SU-DHL-6 (cell line): ENCODE measurements at regions not wholly inside any gene's neighbourhood (a gene's known extent, or its start where the extent isn't known, plus 50 kb on each side); places are given as distances from the start of the nearest gene placed in this dataset.

ENCODE experiments used
- H2AFZ ChIP-seq: fragments of 200-600 bp; sonication (generic); 2 replicates; pipeline ENCODE4 v1.6.1; 2014; ENCODE audit warnings: low read depth, mild to moderate bottlenecking, moderate library complexity, mixed read lengths, antibody characterized with exemption, low read length; ENCODE audit not compliant: severe bottlenecking
- H3F3A ChIP-seq: fragments of 200-600 bp; shearing (Covaris generic); 2 replicates; pipeline ENCODE4 v1.6.0; 2016; ENCODE audit warnings: antibody characterized with exemption, mild to moderate bottlenecking; ENCODE audit not compliant: insufficient read depth
- H3K27ac ChIP-seq: fragments of 200-600 bp; sonication (generic); 2 replicates; pipeline ENCODE4 v1.5.1; 2016; ENCODE audit warnings: low read depth, mild to moderate bottlenecking, low read length, moderate library complexity, mixed read lengths
- H3K27me3 ChIP-seq: fragments of 200-600 bp; sonication (generic), shearing (Covaris generic); 2 replicates; pipeline ENCODE4 v1.6.0; 2014; ENCODE audit warnings: mild to moderate bottlenecking, low read length
- H3K36me3 ChIP-seq: fragments of 200-600 bp; sonication (generic); 2 replicates; pipeline ENCODE4 v1.6.1; 2014; ENCODE audit warnings: mild to moderate bottlenecking, low read length, mixed read lengths
- H3K4me2 ChIP-seq: fragments of 300-600, 200-600 bp; shearing (Covaris generic), sonication (generic); 2 replicates; pipeline ENCODE4 v1.6.0; 2014; ENCODE audit warnings: low read length, low read depth, mild to moderate bottlenecking; ENCODE audit not compliant: poor library complexity, severe bottlenecking
- H3K4me3 ChIP-seq: fragments of 200-600 bp; sonication (generic); 2 replicates; pipeline ENCODE4 v1.5.1; 2014; ENCODE audit warnings: antibody characterized with exemption, low read length, mild to moderate bottlenecking, mixed read lengths; ENCODE audit not compliant: insufficient read depth, poor library complexity, severe bottlenecking
- H3K79me2 ChIP-seq: fragments of 200-600 bp; sonication (generic); 2 replicates; pipeline ENCODE4 v1.6.1; 2014; ENCODE audit warnings: mild to moderate bottlenecking, low read length, moderate library complexity; ENCODE audit not compliant: insufficient read depth
- H3K9ac ChIP-seq: fragments of 200-600 bp; sonication (generic); 2 replicates; pipeline ENCODE4 v1.7.0; 2014; ENCODE audit warnings: mild to moderate bottlenecking, low read length
- H3K9me2 ChIP-seq: fragments of 200-600 bp; sonication (generic); replicated peaks from 2 replicates; pipeline ENCODE4 v1.6.1; 2014; ENCODE audit warnings: low read length; ENCODE audit not compliant: insufficient read depth
- H3K9me3 ChIP-seq: fragments of 200-600 bp; sonication (generic); 2 replicates; pipeline ENCODE4 v1.6.1; 2014; ENCODE audit warnings: low read length, mixed read lengths; ENCODE audit not compliant: insufficient read depth
- H4K20me1 ChIP-seq: fragments of 200-600 bp; sonication (generic); 2 replicates; pipeline ENCODE4 v1.6.1; 2014; ENCODE audit warnings: low read depth, mild to moderate bottlenecking, antibody characterized with exemption, low read length, moderate library complexity, mixed read lengths
- CTCF ChIP-seq: fragments of 200-600 bp; sonication (generic); IDR thresholded peaks from one replicate; pipeline ENCODE4 v1.5.1; 2017; ENCODE audit warnings: antibody characterized with exemption, mild to moderate bottlenecking, low read length, moderate library complexity; ENCODE audit not compliant: insufficient read depth, poor library complexity, severe bottlenecking
- EZH2phosphoT487 ChIP-seq: fragments of 200-600 bp; sonication (generic), shearing (Covaris generic); conservative IDR thresholded peaks from 2 replicates; pipeline ENCODE4 v1.6.1; 2018; ENCODE audit warnings: mild to moderate bottlenecking, antibody characterized with exemption, low read length, moderate library complexity, mixed read lengths

GRCh38 chr6:134684423-134684795 lies 265.5 kb downstream of the ALDH8A1 start:
- Histone ChIP-seq H3K9me2 (no peaks in the 10 kb centered on the region), H2AFZ (no peak overlapping the region), H3K79me2 (no peaks in the 10 kb centered on the region), H3K4me2 (no peak overlapping the region), H4K20me1 (no peaks in the 10 kb centered on the region), H3K9me3 (no peaks in the 10 kb centered on the region), H3K27ac (no peak overlapping the region), H3F3A (no peaks in the 10 kb centered on the region), H3K4me3 (no peak overlapping the region), H3K27me3 (no peaks in the 10 kb centered on the region), H3K36me3 (no peaks in the 10 kb centered on the region), H3K9ac (no peak overlapping the region)
- no peak for TF ChIP-seq CTCF
- no peak for TF ChIP-seq EZH2phosphoT487

DNA sequence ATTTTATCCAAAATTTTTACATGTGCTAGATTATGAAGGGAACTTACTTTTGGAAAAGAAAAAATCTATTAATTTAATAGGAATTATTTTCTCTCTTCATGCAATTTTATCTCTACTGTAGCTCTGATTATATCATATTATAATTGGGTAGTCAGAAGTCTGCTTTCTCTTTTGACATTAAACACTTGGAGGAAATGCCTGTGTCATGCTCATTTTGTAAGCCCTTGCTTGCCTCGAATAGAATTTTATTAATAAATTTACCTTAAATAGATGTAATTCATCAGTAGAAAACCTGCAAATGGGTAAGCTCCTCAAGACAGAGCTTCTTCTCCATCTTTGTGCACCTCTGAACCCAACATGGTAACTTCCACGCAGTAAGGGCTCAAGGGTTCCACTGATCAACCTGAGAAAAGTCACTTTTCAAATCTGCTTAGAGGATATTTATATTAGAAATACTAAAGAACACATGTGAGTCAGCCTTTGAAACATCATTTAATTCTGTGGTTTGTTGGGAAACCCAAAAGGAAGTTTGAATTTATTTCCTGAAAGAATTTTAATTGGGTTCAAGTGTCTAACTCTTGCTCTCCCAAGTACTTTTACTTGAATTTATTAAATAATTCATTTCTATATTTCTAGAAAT lies 266.0 kb downstream of the ALDH8A1 start:
- H3K79me2 ChIP-seq: no peaks in the 10 kb centered on the region
- H3F3A ChIP-seq: no peaks in the 10 kb centered on the region
- H3K9me3 ChIP-seq: no peaks in the 10 kb centered on the region
- no peaks in the 10 kb centered on the region for H3K36me3 ChIP-seq
- no peak overlapping the region for H3K4me2 ChIP-seq
- no peak overlapping the region for H3K4me3 ChIP-seq
- H2AFZ ChIP-seq: no peak overlapping the region
- H3K9ac ChIP-seq: no peak overlapping the region
- TF ChIP-seq CTCF: no peak
- TF ChIP-seq EZH2phosphoT487: no peak
- no peaks in the 10 kb centered on the region for H3K9me2 ChIP-seq
- no peaks in the 10 kb centered on the region for H3K27me3 ChIP-seq
- no peaks in the 10 kb centered on the region for H4K20me1 ChIP-seq
- no peak overlapping the region for H3K27ac ChIP-seq

GRCh38 chr6:134680433-134680832 lies 269.5 kb downstream of the ALDH8A1 start:
- H3K27ac ChIP-seq: no peak overlapping the region
- no peaks in the 10 kb centered on the region for H3F3A ChIP-seq
- H3K9me3 ChIP-seq: no peaks in the 10 kb centered on the region
- H2AFZ ChIP-seq: no peak overlapping the region
- no peak overlapping the region for H3K4me2 ChIP-seq
- H3K4me3 ChIP-seq: no peak overlapping the region
- H3K36me3 ChIP-seq: no peaks in the 10 kb centered on the region
- no peak overlapping the region for H3K9ac ChIP-seq
- TF ChIP-seq CTCF (no peak), EZH2phosphoT487 (no peak)
- H3K79me2 ChIP-seq: no peaks in the 10 kb centered on the region
- H3K9me2 ChIP-seq: no peaks in the 10 kb centered on the region
- H3K27me3 ChIP-seq: no peaks in the 10 kb centered on the region
- no peaks in the 10 kb centered on the region for H4K20me1 ChIP-seq
